HuH-7 (cell line): ENCODE measurements at regions not wholly inside any gene's neighbourhood (a gene's known extent, or its start where the extent isn't known, plus 50 kb on each side); places are given as distances from the start of the nearest gene placed in this dataset.

ENCODE experiments used
- DNase-seq: peaks from one replicate; pipeline ENCODE4 v3.0.0; 2011; ENCODE audit warnings: low spot score

GRCh38 chr14:61107869-61108493 lies 126.9 kb downstream of the SLC38A6 start:
- no peak for DNase-seq

GRCh38 chr14:61106959-61107641 lies 126.1 kb downstream of the SLC38A6 start:
- no peak for DNase-seq

GRCh38 chr14:61106271-61106958 lies 125.4 kb downstream of the SLC38A6 start:
- no peak for DNase-seq

GRCh38 chr14:61104358-61104757 lies 123.3 kb downstream of the SLC38A6 start:
- DNase-seq: no peak

GRCh38 chr14:61103541-61104339 lies 122.7 kb downstream of the SLC38A6 start:
- no peak for DNase-seq

- peak; percentile 65 for DNase-seq
Observed at GRCh38 chr14:61102549-61103466, 121.8 kb downstream of the SLC38A6 start.
